CD4-positive, alpha-beta T cell treated with Interferon alpha-2 for 1 hour (primary cell): ENCODE measurements at regions not wholly inside any gene's neighbourhood (a gene's known extent, or its start where the extent isn't known, plus 50 kb on each side); places are given as distances from the start of the nearest gene placed in this dataset.
"Not testable (repeated sequence)": the region's sequence is repeated elsewhere in the genome, so short reads cannot be mapped to it uniquely, and the experiment has no call there.

Experiments used
- DNase-seq, 2 donors: peaks; one replicate each; pipeline ENCODE4 v3.0.0-alpha.2; 2020 to 2022

- DNase-seq, result not testable (repeated sequence)
These were observed 106.6 kb upstream of the TERB2 start for GRCh38 chr15:44849701-44850403.

DNA sequence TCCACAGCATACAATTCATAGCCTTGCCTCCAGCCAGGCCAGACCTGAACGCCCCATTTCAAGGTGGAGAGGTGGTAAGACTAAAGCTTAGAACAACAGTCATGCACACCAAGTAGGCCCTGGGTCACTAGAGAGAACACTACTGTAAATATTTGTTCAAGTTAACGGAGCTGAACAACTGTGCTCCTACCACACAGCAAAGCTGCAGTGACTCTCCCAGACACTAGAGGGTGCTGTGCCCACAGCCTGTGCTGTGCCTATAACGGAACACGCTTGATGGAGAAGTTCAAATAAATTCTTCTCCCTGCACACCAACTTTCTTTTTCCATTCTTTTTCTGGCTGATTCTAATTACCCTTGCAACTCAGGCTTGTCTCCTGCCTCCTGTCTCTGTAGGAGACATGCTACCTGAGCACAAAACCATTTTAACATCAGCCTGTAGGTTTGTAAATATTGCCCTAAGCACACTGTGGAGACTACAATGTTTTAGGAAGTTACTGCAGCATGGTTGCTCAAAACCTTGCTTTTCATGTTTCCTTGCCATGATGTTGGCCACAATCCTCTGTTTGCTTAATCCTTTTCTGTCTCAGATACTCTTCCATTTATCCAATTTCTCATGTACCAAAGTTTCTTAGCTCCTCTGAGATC, 103.1 kb upstream of the TERB2 start:
- peak; percentile 54 to 74 for DNase-seq

DNA sequence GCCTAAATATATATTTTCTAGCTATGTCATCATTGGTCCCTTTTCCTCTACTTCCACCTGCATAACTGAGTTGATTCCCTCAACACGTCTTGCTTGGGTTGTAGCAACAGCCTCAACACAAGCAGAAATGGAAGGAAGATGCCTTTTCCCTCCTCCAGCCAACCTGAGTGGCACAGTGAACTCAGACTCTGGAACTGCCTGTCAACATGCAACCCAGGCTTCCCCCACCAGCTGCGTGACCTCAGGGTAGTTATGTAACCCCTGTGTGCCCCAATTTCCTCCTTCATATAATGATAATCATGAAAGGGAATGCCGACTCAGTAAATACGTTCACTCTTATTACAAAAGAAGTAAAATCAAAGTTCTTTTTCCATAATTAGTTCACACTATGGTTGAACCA, 101.8 kb upstream of the TERB2 start:
- DNase-seq, result not testable (repeated sequence)

GRCh38 chr15:44856284-44856683, 100.2 kb upstream of the TERB2 start:
- not testable (repeated sequence) for DNase-seq

DNA sequence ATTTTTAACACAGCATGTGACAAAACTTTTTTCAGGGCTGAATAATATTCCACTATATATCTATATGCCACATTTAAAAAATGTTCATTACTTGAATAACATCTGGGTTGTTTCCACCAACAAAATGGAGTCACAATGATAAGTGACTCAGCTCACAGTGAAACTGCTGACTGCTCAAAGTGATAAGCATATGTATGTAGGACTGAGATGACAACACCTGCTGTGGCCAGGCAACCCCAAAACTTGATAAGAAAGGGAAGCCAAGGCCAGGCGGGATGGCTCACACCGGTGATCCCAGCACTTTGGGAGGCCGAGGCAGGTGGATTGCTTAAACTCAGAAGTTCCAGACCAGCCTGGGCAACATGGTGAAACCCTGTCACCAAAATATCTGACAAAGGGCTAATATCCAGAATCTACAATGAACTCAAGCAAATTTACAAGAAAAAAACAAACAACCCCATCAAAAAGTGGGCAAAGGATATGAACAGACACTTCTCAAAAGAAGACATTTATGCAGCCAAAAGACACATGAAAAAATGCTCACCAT, 99.2 kb upstream of the TERB2 start:
- not testable (repeated sequence) for DNase-seq

GRCh38 chr15:44859088-44859487, 97.4 kb upstream of the TERB2 start:
- DNase-seq, result not testable (repeated sequence)

GRCh38 chr15:44860168-44860567, 96.3 kb upstream of the TERB2 start:
- DNase-seq, result not testable (repeated sequence)

DNA sequence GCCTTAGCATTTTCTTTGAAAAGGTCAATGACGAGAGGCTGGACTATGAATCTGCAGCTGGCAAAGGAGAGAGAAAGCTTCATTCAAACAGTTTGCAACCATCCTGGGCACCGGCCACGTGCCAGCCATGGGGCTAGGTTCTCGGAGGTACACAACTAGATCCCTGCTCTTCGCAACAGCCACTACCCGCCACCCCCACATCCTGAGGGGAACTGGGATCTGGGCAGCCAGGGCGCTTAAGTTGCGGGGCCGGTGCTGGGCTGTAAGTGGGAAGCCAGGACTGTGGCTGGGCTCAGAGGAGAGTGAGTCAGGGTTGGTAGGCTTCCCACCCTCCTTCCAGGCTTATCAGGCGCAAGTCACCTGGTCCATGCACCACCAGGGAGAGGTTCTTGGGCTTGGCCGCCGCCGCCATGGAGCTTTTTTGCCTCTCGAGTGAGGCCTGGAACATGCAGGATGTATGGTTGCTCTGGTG, 95.0 kb upstream of the TERB2 start:
- no peak for DNase-seq

DNA sequence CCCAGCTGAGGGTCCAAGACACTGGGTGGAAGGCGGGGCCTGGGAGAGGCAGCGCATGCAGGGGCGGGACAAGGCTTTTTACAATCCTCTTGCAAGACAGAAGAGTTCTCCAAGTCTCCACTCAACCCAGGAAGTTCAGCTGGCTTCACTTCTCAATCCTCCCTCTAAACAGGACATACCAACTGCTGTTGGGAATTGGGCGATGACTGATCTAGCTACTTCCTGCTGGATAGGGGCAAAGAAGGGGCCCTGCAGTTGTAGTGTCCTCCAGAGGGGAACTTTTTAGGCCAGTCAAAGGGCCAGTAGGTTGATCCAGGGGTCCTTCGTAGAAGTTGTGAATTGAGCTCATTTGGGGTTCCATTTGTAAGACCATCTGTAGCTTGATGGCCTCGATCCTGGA, 94.6 kb upstream of the TERB2 start:
- no peak for DNase-seq

GRCh38 chr15:44862866-44863265, 93.6 kb upstream of the TERB2 start:
- DNase-seq, result not testable (repeated sequence)

DNA sequence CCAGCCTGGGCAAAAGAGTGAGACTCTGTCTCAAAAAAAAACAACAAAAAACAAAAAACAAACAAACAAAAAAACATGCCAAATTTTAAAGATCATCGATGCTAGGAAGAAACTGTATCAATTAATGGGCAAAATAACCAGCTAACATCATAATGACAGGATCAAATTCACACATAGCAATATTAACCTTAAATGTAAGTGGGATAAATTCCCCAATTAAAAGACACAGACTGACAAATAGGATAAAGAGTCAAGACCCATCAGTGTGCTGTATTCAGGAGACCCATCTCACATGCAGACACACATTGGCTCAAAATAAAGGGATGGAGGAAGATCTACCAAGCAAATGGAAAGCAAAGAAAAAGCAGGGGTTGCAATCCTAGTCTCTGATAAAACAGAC, 88.4 kb upstream of the TERB2 start:
- not testable (repeated sequence) for DNase-seq

DNA sequence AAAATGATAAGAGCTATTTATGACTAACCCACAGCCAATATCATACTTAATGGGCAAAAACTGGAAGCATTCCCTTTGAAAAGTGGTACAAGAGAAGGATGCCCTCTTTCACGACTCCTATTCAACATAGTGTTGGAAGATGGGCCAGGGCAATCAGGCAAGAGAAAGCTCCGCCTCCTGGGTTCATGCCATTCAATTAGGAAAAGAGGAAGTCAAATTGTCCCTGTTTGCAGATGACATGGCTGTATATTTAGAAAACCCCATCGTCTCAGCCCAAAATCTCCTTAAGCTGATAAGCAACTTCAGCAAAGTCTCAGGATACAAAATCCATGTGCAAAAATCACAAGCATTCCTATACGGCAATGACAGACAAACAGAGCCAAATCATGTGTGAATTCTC, 86.4 kb upstream of the TERB2 start:
- DNase-seq, result not testable (repeated sequence)

- no peak for DNase-seq
These were observed 83.4 kb upstream of the TERB2 start for GRCh38 chr15:44873103-44873502.

DNA sequence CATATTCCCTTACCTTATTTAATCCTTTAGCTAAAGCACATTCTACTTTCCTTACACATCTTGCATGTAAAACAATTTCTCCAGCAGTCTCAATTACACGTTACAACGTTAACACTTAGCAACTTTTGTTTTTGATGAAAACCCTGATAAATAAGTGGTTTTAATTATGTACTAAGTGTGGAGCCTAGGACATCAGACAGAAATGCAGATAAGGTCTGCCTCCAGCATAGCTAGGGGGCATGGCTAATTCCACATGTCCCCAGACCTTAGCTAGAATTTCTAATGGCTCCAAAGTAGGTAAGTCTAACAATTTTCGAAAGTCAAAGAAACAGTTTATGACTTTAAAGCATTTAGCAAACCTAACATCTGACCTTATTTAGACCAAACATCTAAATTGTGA, 77.4 kb upstream of the TERB2 start:
- DNase-seq, result no peak

GRCh38 chr15:44882499-44882968, 74.0 kb upstream of the TERB2 start:
- no peak for DNase-seq

DNA sequence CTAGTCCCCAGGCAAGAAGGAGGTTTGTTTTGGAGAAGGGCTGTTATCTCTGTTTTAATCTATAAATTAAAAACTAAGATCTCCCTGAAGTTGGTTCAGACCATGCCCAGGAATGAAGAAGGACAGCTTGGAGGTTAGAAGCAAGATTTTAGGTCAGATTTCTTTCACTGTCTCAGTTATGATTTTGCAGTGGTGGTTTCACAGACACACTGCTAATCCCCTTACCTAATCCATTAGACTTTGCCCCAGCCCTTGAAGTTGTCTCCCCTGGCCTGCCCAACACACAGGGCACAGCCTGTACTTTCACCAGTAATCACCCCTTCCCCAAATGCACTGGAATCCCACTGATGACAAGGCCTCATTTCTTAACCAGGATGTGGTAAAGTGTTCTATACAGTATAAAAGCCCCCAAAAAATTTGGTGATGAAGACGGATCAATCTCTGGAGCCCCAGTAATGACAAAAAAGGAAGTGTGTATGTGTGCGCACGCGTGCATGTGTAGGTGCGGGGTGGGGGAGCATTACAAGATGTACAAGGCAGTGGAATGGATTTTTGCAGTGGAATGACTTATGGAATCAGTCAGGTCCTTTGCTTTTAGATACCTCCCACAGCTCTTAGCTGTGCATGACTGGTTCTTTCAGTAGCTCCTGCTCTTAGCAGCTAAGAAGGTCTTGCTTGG, 73.1 kb upstream of the TERB2 start:
- DNase-seq, result no peak

DNA sequence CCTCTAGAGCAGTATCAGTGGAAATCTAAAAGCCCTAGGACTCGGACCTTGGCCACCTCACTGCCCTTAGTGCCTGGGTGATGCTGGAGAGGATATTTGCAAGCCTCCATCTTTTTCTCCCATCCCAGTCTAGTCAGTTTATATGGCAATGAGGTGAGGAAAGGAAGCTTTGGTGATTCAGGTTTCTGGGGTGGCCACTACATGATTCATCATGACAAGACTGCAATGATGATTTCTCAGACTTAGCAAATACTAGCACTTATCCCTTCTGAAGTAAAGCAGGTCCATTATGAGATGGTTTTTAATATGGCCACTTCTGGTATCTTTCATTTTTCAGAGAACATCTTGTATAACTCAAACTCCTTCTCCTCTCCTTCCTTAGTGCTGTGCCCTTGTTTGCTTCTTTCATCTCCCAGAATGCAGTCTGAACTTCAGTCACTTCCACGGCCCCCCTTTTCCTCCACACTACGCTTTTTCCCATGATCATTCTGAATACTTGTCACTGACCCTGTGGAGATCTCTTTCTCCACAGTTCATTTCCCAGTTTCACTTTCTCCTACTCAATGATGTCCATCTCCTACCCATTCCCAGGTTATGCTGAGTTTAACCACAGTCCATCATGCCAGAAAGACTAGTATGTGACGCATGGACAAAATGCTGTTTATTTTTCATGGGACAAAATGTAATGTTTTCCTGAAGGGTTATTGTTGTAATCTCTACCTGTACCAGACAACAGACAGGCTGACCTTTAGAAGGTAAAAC, 57.4 kb upstream of the TERB2 start:
- not testable (repeated sequence) for DNase-seq

DNA sequence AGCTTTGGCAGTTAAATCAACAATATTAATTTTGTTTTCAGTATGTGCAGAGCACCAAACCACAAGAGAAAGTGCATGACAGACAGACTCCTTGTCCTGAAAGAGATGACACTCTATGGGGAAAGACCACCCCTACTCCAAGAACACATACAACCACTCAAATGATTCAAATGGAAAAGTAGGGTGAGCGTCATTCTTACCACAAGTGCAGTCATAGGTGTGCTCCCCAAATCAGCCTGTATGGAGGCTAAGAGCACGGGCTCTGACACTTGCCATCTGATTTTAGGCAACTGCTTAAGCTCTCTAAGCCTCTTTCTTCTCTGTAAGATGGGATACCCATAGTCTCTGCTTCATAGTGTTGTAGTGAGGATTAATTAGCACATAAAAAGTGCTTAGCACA, 56.7 kb upstream of the TERB2 start:
- not testable (repeated sequence) for DNase-seq

GRCh38 chr15:44900796-44901195, 55.7 kb upstream of the TERB2 start:
- not testable (repeated sequence) for DNase-seq

DNA sequence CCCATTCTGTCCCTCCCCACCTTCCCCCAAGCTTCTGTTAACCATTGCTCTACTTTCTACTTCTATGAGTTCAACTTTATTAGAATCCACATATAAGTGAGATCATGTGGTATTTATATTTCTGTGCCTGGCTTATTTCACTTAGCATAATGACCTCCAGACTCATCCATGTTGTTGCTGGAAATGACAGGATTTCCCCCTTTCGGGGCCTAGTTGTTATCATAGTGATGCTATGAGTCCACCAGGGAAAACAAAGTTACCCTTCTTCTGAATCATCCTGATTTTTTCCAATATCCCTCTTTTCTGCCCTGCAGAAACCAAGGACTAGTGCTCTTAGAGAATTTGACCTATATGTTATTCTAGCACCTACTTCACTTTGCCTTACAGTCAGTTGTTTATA, 53.2 kb upstream of the TERB2 start:
- not testable (repeated sequence) for DNase-seq

GRCh38 chr15:44904651-44905340, 51.7 kb upstream of the TERB2 start:
- not testable (repeated sequence) for DNase-seq
